Endothelial cell of umbilical vein (primary cell): ENCODE measurements at regions not wholly inside any gene's neighbourhood (a gene's known extent, or its start where the extent isn't known, plus 50 kb on each side); places are given as distances from the start of the nearest gene placed in this dataset.

Experiments
- BruUV-seq: library from RNA; stranded (reverse); fragments of 400-500 nt; replicated peaks from 2 replicates; lab custom pipeline; 2021; lab: Mats Ljungman, UMichigan
- CTCF ChIA-PET: fragments of 300-600, 350-600 bp; sonication (Branson Sonifier 250); formaldehyde crosslinking; loops from one replicate; lab custom pipeline; 2021; ENCODE audit warnings: antibody characterized with exemption, inconsistent platforms; lab: Charles Lee
- POLR2A ChIA-PET: fragments of 300-600, 350-600 bp; sonication (Branson Sonifier 250); formaldehyde crosslinking; loops from one replicate; lab custom pipeline; 2021; ENCODE audit warnings: antibody characterized with exemption, inconsistent platforms; lab: Charles Lee
- DNase-seq: peaks from one replicate; pipeline ENCODE4 v3.0.0-alpha.2; 2011; ENCODE audit warnings: low read depth, low spot score
- FAIRE-seq: peaks from 2 replicates; lab custom pipeline; 2011; peaks lifted over from hg19 to GRCh38; lab: Jason Lieb, UNC
- H2AFZ ChIP-seq: 2 replicates; pipeline ENCODE4 v1.6.0; 2012; ENCODE audit warnings: low read depth, low read length, control low read depth, inconsistent platforms
- H3K27ac ChIP-seq: 2 replicates; pipeline ENCODE4 v1.5.1; 2011; ENCODE audit warnings: low read depth, mild to moderate bottlenecking, control low read depth, low read length, moderate library complexity; ENCODE audit not compliant: insufficient read depth
- H3K27me3 ChIP-seq, 2 experiments: 2 replicates each; pipeline versions ENCODE4 v1.6.0 to v1.6.1; 2011; ENCODE audit warnings: low read length in 2 of 2, mixed read lengths in 1 of 2; ENCODE audit not compliant: control insufficient read depth in 2 of 2, insufficient read depth in 2 of 2
- H3K36me3 ChIP-seq, 2 experiments: 2 replicates in 1 of 2; 3 replicates in 1 of 2; pipeline ENCODE4 v1.5.1; 2011; ENCODE audit warnings: low read length in 2 of 2, mild to moderate bottlenecking in 1 of 2, moderate library complexity in 1 of 2; ENCODE audit not compliant: control insufficient read depth in 2 of 2, insufficient read depth in 2 of 2; ENCODE audit errors: extremely low read depth in 1 of 2
- H3K4me1 ChIP-seq: 3 replicates; pipeline ENCODE4 v1.5.1; 2011; ENCODE audit warnings: mild to moderate bottlenecking, low read length; ENCODE audit not compliant: control insufficient read depth, insufficient read depth; ENCODE audit errors: extremely low read depth
- H3K4me2 ChIP-seq: 2 replicates; pipeline ENCODE4 v1.6.1; 2011; ENCODE audit warnings: low read length, control low read depth, mixed read lengths; ENCODE audit not compliant: insufficient read depth
- H3K4me3 ChIP-seq, 3 experiments: fragments of 200-600 bp in 1 of 3; sonication (generic), shearing (Covaris generic) in 1 of 3; replicated peaks in 1 of 3; 2 replicates each; pipeline ENCODE4 v1.5.1; 2011 to 2016; ENCODE audit warnings: control low read depth in 3 of 3, low read length in 3 of 3, mild to moderate bottlenecking in 2 of 3, inconsistent platforms in 1 of 3, low read depth in 1 of 3, moderate library complexity in 1 of 3; ENCODE audit not compliant: insufficient read depth in 1 of 3
- H3K79me2 ChIP-seq: 2 replicates; pipeline ENCODE4 v1.6.0; 2012; ENCODE audit warnings: low read length, inconsistent platforms; ENCODE audit not compliant: control insufficient read depth, insufficient read depth
- H3K9ac ChIP-seq: replicated peaks from 2 replicates; pipeline ENCODE3; 2011; ENCODE audit warnings: low read length, control low read depth; ENCODE audit not compliant: insufficient read depth; ENCODE audit errors: extremely low read depth
- H3K9me1 ChIP-seq: replicated peaks from 3 replicates; pipeline ENCODE4 v1.6.0; 2011; ENCODE audit warnings: mild to moderate bottlenecking, low read length; ENCODE audit not compliant: control insufficient read depth, insufficient read depth; ENCODE audit errors: extremely low read depth
- H3K9me3 ChIP-seq: replicated peaks from 2 replicates; pipeline ENCODE4 v1.5.1; 2012; ENCODE audit warnings: low read length, inconsistent platforms; ENCODE audit not compliant: control insufficient read depth, insufficient read depth
- H4K20me1 ChIP-seq: replicated peaks from 2 replicates; pipeline ENCODE3; 2011; ENCODE audit warnings: mild to moderate bottlenecking, low read length; ENCODE audit not compliant: control insufficient read depth, insufficient read depth; ENCODE audit errors: extremely low read depth
- EZH2 ChIP-seq: IDR thresholded peaks from 2 replicates; pipeline ENCODE4 v1.6.1; 2012; ENCODE audit warnings: borderline replicate concordance, low read depth, mild to moderate bottlenecking, moderate library complexity, low read length, inconsistent platforms; ENCODE audit not compliant: severe bottlenecking
- FOS ChIP-seq: IDR thresholded peaks from 2 replicates; pipeline ENCODE4 v1.6.1; 2011; ENCODE audit warnings: mild to moderate bottlenecking, low read length, moderate library complexity, borderline replicate concordance; ENCODE audit not compliant: insufficient read depth
- GATA2 ChIP-seq: IDR thresholded peaks from 2 replicates; pipeline ENCODE4 v1.7.0; 2011; ENCODE audit warnings: low read depth, mild to moderate bottlenecking, moderate library complexity, mixed read lengths, low read length; ENCODE audit not compliant: insufficient read length, insufficient read depth
- JUN ChIP-seq: IDR thresholded peaks from 2 replicates; pipeline ENCODE4 v1.6.1; 2011; ENCODE audit warnings: borderline replicate concordance, low read depth; ENCODE audit not compliant: insufficient read length, insufficient read depth
- MYC ChIP-seq: IDR thresholded peaks from one replicate; pipeline ENCODE4 v1.6.1; 2011; ENCODE audit warnings: mild to moderate bottlenecking, low read depth, low read length
- POLR2A ChIP-seq: IDR thresholded peaks from 2 replicates; pipeline ENCODE4 v1.6.1; 2012; ENCODE audit warnings: low read depth, mild to moderate bottlenecking, control low read depth, low read length
- POLR2AphosphoS5 ChIP-seq: IDR thresholded peaks from 2 replicates; pipeline ENCODE4 v1.6.1; 2012; ENCODE audit warnings: low read depth, mild to moderate bottlenecking, control low read depth, low read length, moderate library complexity; ENCODE audit not compliant: insufficient read depth
- dilution Hi-C: fragments of 300-500 bp; cut with MboI; formaldehyde crosslinking; loops from one replicate; pipeline ENCODE4 v1.15.0; 2019; ENCODE audit warnings: low sequenced_read_pairs; ENCODE audit not compliant: extremely low pct_ligation_motif_present
- intact Hi-C: fragments of 100-400 bp; cut with micrococcal nuclease; formaldehyde crosslinking; loops from one replicate; pipeline ENCODE4 v1.10.0; 2022
- TF ChIP-seq, protein P1 (sequence below): IDR thresholded peaks from 2 replicates; pipeline ENCODE4 v1.6.1; 2011; ENCODE audit not compliant: insufficient read depth, insufficient read length
- TF ChIP-seq, protein P2 (sequence below), 2 donors: IDR thresholded peaks; 1 replicate in 1 of 2; 2 replicates in 1 of 2; pipeline ENCODE4 v1.5.1; 2011; ENCODE audit warnings: low read length in 2 of 2, mild to moderate bottlenecking in 2 of 2, moderate library complexity in 2 of 2, control low read depth in 1 of 2, inconsistent platforms in 1 of 2, low read depth in 1 of 2; ENCODE audit not compliant: insufficient read depth in 1 of 2; ENCODE audit errors: extremely low read depth in 1 of 2

DNA sequence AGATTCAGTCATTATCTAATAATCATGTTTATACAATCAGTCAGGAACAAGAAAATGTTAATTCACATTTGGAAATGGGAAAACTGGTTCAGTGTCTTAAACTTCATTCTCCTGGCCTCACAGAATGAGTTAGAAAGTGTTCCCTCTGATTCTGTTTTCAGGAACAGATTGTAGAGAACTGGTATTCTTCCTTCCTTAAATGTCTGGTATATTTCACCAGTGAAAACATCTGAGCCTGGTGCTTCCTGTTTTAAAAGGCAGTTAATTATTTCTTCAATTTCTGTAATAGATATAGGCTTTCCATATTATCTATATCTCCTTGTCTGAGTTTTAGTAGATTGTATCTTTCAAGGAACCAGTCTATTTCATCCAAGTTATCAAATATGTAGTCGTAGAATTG lies 97.1 kb upstream of the TMEM168 start:
- Histone ChIP-seq H3K4me3 (no peak overlapping the region), H3K79me2 (no peaks in the 10 kb centered on the region), H3K9ac (no peak overlapping the region), H2AFZ (no peak overlapping the region), H3K4me2 (no peak overlapping the region), H3K27ac (no peak overlapping the region), H3K36me3 (no peaks in the 10 kb centered on the region), H3K4me1 (peaks cover 10% of the 10 kb centered on the region), H3K9me1 (no peaks in the 10 kb centered on the region), H4K20me1 (no peaks in the 10 kb centered on the region), H3K9me3 (no peaks in the 10 kb centered on the region), H3K27me3 (no peaks in the 10 kb centered on the region)
- dilution Hi-C loops: no loop called here
- BruUV-seq: no TSS peak
- FAIRE-seq (no peak), DNase-seq (no peak)
- ChIA-PET POLR2A (no interaction called here), CTCF (no interaction called here)
- intact Hi-C loops: no loop called here
- TF ChIP-seq FOS (no peak), MYC (no peak), JUN (no peak), POLR2A (no peak), POLR2AphosphoS5 (no peak), EZH2 (no peak), GATA2 (no peak)
- TF ChIP-seq, protein P1, sequence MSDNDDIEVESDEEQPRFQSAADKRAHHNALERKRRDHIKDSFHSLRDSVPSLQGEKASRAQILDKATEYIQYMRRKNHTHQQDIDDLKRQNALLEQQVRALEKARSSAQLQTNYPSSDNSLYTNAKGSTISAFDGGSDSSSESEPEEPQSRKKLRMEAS: no peak
- TF ChIP-seq, protein P2, sequence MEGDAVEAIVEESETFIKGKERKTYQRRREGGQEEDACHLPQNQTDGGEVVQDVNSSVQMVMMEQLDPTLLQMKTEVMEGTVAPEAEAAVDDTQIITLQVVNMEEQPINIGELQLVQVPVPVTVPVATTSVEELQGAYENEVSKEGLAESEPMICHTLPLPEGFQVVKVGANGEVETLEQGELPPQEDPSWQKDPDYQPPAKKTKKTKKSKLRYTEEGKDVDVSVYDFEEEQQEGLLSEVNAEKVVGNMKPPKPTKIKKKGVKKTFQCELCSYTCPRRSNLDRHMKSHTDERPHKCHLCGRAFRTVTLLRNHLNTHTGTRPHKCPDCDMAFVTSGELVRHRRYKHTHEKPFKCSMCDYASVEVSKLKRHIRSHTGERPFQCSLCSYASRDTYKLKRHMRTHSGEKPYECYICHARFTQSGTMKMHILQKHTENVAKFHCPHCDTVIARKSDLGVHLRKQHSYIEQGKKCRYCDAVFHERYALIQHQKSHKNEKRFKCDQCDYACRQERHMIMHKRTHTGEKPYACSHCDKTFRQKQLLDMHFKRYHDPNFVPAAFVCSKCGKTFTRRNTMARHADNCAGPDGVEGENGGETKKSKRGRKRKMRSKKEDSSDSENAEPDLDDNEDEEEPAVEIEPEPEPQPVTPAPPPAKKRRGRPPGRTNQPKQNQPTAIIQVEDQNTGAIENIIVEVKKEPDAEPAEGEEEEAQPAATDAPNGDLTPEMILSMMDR (IDR thresholded peaks at IDR 0.05; ENCODE audit: extremely low read depth in 1 of 2, insufficient read depth in 1 of 2, low read depth in 1 of 2, low read length in 2 of 2): no peak
